ENCODE measurements at regions not wholly inside any gene's neighbourhood (a gene's known extent, or its start where the extent isn't known, plus 50 kb on each side); places are given as distances from the start of the nearest gene placed in this dataset.
"Not testable (repeated sequence)": the region's sequence is repeated elsewhere in the genome, so short reads cannot be mapped to it uniquely, and the experiment has no call there.

DNA sequence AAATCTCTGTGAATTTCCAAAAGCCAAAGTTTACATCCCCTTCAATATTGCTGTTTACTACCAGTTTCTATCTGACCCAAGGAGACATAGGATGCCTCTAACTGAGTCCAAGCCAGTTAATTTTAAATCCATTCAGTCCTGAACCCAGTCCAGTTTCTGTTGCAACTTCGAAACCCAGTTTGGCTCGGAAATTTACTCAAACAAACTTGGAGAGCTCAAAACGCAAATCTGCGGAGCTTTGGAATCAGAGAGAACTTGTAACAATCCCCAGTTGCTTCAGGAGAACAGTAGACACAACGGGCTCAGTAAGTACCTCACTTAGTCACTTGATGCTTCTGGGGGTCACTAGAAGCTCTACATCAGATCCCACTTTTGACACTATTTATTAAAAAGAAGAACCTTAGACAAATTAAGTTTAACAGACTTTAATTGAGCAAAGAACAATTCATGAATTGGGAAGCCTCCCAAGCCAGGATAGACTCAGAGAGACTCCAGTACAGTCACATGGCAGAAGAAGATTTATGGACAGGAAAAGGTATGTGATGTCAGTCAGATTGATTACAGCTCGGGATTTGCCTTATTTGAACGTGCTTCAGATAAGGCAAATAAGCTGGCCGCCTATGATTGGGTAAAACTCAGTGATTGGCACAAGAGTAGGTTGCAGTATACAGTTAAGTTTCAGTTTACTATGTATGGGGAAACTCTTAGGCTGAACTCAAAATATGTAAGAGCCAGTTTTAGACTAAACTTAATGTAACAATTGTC is 118.0 kb downstream of the RFPL4B start:
- DNase-seq = no peak

DNA sequence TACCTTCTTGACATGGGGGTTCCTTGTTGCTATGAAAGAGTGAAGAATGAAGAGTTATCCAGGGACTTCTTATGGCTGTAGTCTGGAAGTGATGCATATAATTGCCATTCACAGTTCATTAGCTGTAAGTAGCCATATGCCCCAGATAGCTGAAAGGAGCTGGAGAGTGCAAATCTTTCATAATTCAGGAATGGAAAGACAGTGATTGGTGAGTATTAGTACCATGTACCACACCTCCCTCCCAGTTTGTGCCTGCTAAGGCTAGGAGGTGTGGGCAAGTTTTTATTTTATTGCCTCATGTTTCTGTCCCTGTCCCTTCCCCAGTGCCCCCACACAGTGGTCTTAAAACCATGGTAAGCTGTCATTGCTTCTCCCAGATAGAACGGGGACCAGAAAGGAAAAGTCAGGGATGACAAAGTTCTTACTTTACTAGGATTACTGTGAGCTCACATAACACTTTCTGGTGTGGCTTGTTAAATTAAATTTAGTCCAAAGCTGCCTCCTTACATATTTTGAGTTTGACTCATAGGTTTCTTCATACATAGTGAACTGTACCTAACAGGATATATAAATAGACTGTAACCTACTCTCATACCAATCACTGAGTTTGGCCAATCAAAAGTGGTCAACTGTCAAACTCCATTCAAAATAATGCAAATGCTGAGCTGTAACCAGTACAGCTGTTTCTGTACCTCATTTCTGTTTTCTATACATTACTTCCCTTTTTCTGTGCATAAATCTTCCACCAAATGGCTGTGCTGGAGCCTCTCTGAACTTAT is 119.4 kb downstream of the RFPL4B start:
- no peak for DNase-seq

- DNase-seq = no peak
These were observed 121.2 kb downstream of the RFPL4B start for GRCh38 chr6:112468359-112468758.

- DNase-seq = no peak
These were observed 122.2 kb downstream of the RFPL4B start for GRCh38 chr6:112469306-112469705.

DNA sequence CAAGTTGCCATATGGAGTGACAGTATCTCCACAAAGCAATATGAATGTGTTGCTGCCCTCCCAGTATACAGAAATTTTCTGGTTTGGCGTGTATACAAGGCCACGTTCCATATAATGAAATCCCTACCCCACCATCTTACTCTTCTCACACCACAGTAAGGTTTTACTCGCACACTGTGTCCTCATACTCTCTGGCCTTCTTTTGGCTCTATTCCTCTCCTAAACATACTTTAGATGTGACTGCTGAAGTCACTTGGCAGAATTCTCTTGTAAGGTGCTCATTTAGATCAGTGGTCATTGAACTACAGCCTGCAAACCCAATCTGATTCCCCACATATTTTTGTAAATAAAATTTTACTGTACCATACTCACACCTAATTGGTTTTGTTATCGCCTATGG is 123.2 kb downstream of the RFPL4B start:
- no peak for DNase-seq

GRCh38 chr6:112470950-112471349 is 123.8 kb downstream of the RFPL4B start:
- no peak for DNase-seq

- no peak for DNase-seq
These were observed 128.0 kb downstream of the RFPL4B start for GRCh38 chr6:112475083-112475482.

- DNase-seq = no peak
These were observed 130.0 kb downstream of the RFPL4B start for GRCh38 chr6:112477125-112477524.

- no peak for DNase-seq
These were observed 130.9 kb downstream of the RFPL4B start for GRCh38 chr6:112478036-112478435.

- DNase-seq = not testable (repeated sequence)
These were observed 132.8 kb downstream of the RFPL4B start for GRCh38 chr6:112479975-112480374.

DNA sequence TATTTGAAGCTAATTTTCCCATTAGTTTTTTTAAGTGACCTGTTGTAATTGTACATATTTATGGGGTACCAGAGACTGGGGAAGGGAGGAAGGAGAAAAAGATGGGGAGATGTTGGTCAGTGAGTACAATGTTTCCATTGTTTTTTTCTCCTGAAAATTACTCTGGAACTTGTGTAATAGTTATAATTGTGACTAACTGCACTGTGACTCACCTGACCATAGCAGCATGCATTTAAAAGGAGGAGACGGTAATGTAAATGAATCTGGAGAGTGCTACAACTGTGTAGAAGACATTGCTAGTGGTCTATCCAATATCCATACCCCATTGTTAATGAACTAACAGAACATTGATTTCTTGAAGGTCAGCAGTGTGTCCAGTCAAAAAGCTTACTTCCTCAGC is 133.4 kb downstream of the RFPL4B start:
- no peak for DNase-seq

GRCh38 chr6:112481211-112481610 is 134.1 kb downstream of the RFPL4B start:
- no peak for DNase-seq

- no peak for DNase-seq
These were observed 135.2 kb downstream of the RFPL4B start for GRCh38 chr6:112482373-112482772.

- DNase-seq = no peak
These were observed 138.1 kb downstream of the RFPL4B start for GRCh38 chr6:112485120-112485826.

GRCh38 chr6:112485827-112486212 is 138.7 kb downstream of the RFPL4B start:
- DNase-seq = no peak

- DNase-seq = no peak
These were observed 139.3 kb downstream of the RFPL4B start for GRCh38 chr6:112486454-112486853.

- DNase-seq = no peak
These were observed 141.1 kb downstream of the RFPL4B start for GRCh38 chr6:112488238-112488637.

DNA sequence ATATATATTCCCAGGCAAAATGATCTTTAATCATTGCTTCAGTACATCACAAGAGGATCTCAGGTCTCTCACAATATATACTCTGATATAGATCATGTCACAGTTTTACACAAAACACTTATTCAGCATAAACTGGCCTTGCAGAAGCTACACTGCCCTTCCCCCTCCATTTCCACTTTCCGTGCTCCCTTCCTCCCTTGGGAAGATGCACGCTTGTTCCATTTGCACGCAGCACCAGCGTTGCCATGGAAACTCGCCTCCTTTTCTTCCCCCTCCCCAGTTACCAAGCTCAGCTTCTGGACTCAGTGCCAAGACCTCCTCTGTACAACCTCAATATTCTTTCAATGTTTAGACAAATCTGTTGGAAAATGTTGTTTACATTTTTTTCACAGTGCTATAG is 154.6 kb downstream of the RFPL4B start:
- DNase-seq = no peak

GRCh38 chr6:112502351-112503090 is 155.4 kb downstream of the RFPL4B start:
- DNase-seq = no peak

DNA sequence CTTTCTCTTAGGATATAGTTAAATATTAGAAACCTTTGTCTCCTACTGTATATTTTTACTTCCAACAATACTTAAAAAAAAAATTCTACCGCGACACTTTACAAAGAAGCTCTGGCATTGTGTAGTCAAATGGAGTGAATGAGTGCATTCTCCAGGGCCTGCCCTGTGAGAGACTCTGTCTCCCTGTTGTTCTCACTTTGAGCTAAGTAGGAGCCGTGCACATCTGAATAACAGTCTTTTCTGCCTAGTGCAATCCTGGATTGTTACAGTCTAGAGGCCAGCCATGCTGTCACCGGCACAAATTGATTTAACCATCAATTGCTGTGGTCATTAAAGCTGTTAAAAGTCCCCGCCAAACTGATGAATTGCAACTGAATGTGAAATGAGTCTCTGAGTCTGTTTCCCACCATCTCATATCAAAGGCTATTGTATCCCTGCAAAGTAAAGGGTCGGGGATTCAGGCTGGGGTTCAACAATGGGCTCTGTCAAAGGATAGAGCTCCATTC is 156.0 kb downstream of the RFPL4B start:
- no peak for DNase-seq

DNA sequence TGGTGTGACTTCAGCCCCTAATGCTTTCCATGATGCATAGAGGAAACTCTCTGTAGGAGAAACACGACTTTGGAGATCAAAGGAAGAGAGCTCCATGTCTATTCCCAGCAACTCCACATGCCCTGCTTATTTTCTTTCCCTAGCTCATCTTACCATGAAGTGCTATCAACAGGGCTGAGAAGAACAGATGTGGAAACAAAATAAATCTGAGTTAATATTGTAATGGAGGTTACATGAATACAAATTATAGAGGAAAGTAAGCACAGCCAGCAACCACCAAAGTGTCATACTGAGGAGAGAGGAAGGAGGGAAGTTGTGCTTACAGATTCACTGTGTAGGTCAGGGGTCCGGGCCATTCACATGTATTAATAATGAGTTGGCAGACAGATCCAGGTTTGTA is 157.5 kb downstream of the RFPL4B start:
- DNase-seq = no peak

GRCh38 chr6:112511441-112511840 is 164.3 kb downstream of the RFPL4B start:
- DNase-seq = no peak

DNA sequence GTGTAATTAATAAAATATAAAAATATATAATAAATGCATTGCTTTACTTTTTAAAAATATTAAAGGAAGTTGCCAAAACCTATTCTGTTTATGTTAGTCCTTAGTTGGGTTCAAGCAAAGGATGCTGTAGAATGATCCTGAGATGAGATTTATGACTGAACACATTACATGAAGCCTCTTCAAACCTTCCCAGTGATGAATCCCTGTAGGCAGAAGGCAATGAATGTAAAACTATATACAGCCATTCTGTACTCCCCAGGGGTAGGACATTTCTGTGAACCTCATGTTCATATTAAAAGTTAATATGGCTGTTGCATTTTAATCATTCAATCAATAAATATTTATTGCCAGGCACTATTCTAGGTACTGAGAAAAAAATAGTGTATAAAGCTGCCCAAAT is 166.0 kb downstream of the RFPL4B start:
- DNase-seq = no peak
